RPMI8226 (cell line): ENCODE measurements at regions not wholly inside any gene's neighbourhood (a gene's known extent, or its start where the extent isn't known, plus 50 kb on each side); places are given as distances from the start of the nearest gene placed in this dataset.
"Not testable (repeated sequence)": the region's sequence is repeated elsewhere in the genome, so short reads cannot be mapped to it uniquely, and the experiment has no call there.

ENCODE experiments used
- DNase-seq: peaks from one replicate; pipeline ENCODE4 v3.0.0-alpha.2; 2015

DNA sequence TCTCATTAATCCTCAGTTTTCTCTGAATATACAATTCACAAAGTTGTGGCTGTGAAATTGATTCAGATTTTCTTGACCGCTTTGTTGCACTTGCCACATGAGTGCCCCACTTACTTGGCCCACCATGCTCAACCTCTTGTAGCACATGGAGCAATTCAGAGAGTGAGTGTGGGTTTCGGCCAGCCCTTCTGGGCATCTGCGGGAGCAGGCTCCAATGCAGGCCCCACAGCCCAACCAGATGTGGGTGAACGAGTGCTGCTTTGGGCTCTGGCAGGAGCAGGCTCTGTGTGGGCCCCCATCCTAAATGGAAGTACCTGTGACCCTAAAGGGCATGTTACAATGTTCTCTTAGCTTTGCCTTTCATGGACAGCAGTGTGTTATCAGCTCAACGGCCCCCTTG is 2338.6 kb downstream of the LRRC4C start:
- no peak for DNase-seq

DNA sequence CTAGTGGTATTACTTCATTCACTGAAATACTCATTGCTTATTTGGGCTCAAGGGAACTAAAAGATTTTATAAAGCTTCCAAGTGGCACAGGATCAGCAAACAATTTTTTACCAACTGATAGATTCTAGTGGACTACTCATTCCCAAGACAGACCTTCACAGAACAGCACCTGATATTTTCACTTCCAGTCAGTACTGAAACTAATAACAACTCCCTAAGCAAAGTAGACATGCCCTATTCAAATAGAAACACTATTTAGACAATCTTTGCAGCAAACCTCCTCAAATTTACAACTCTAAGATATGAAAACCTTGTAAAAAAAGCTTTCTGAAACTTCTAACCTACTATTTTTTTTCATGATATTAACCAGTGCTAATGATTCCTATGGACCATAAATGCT is 2345.8 kb downstream of the LRRC4C start:
- DNase-seq: no peak

DNA sequence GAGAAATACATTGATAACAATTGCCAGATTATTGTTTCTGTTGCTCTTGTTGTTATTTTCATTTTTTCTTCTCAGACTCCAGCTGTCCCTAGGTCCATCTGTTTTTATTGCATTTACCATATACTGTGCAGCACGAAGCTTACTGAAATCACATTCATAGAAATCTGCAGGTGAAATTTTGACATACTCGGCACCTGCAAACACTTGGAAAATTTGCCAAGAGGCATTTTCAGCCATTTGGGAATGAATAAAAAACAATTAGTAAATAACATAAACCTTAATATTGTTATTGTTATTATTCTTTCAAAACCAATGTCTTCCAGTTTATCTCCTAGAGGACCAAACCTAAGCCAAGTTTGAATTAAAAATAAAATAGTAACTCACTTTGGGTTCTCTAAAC is 2357.2 kb downstream of the LRRC4C start:
- DNase-seq: no peak

DNA sequence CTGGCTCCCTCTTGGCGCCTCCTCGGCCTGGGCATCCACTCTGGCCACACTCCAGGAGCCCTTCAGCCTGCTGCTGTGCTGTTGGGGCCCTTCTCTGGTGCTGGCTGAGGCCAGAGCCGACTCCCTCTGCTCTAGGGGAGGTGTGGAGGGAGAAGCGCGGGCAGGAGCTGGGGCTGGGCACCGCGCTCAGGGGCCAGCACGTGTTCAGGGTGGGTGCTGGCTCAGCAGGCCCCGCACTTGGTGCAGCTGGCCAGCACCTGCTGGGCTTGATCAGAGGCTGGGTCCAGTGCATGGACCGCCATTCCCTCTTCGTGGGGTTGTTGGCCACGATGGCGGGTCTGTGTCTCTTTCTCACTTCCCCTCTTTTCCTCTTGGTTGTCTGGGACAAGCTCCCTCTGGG is 2381.0 kb downstream of the LRRC4C start:
- no peak for DNase-seq

GRCh38 chr11:39037611-39038010 is 2421.8 kb downstream of the LRRC4C start:
- DNase-seq: no peak

GRCh38 chr11:39036021-39036420 is 2423.4 kb downstream of the LRRC4C start:
- no peak for DNase-seq

- no peak for DNase-seq
Measured at GRCh38 chr11:39021539-39021938, 2423.5 kb upstream of the RAG2 start.

- no peak for DNase-seq
Measured at GRCh38 chr11:39011797-39012196, 2413.8 kb upstream of the RAG2 start.

- DNase-seq: no peak
Measured at GRCh38 chr11:38990841-38991240, 2392.8 kb upstream of the RAG2 start.

- no peak for DNase-seq
Measured at GRCh38 chr11:38990139-38990538, 2392.1 kb upstream of the RAG2 start.

DNA sequence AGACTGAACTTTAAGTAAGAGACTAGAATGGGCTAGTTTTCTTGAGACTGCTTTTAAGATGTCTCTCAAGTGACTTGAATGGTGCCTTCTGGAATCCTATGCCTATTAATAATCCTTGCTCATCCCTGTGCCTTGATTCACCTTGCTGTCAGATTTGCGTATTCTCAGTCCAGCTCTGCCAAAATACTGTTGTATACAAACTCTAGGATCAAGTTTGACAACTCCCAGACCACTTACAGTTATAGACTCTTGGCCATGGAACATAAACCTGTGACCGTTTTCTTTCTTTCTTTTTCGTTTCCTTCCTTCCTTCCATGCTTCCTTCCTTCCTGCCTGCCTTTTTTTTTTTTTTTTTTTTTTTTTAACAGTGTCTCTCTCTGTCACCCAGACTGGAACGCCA is 2390.9 kb upstream of the RAG2 start:
- no peak for DNase-seq

DNA sequence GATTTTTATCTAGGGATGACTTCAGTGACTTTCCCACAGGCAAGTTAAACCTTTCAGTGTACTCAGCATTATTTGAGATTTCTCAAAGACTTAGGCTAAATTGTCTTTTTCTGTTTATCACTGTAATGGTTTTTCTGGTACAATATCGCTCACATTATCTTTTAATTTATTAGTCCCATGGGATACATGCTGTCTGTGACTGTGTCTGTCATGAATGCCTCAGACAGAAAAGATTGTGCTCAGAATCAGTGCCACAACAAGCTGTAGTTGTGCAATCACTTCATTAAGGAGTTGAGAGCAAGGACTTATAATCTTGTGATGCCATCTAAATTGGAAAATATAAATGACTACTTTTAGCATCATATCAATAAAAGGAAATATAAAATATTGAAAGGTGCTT is 2374.2 kb upstream of the RAG2 start:
- DNase-seq: no peak

DNA sequence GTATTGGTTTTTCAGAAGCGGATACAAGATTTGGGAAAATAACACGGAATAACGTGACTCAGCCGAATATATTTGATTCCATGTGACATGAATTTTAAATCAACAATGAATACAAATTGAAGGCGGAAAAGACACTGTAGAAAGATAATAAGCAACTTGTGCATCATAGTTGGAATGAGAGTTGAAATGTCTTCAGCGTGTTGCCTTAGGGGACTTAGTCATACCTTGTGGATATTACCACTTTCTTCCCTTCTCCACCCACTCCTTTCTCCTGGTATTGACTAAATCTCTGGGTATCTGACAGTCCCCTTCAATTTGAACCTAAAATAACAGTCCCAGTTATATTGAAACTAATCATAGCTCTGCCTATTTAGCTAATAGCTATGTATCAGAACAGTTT is 2373.1 kb upstream of the RAG2 start:
- no peak for DNase-seq

GRCh38 chr11:38968951-38969350 is 2370.9 kb upstream of the RAG2 start:
- no peak for DNase-seq

DNA sequence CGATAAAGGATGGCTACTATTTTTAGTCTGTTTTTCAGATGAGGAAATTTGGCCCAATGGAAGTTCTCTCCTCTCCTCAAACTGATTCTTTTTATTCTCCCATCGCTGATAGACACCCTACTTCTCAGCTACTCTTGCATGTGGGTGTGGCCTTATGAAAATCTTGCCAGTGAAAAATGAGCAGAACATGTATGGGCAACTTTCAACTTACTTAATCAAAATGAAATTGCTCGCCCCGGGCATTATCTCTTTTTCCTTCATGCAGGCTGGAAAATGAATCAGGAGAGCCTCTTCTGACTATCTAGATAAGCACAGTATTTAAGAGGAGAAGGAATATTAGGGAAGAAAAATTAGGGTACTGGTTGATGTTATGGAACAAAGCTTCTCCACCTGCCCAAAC is 2354.7 kb upstream of the RAG2 start:
- no peak for DNase-seq

DNA sequence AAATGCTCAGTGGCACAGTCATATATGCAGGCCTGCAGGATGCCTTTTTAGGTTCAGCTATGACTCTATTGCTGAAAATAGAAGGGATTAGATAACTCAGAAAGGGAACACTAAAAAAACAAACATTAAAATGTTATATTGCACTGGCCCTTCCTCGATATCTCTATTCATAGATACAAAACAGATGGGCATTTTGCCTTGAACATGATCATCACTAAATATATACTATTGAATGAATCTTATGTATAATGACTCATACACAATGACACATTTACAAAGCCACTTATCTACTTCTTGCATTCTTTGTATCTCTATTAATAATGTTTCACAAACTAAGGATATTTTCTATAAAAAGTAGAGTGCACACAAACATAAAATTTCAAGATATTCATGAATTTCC is 2352.8 kb upstream of the RAG2 start:
- no peak for DNase-seq

GRCh38 chr11:38948392-38948791 is 2350.4 kb upstream of the RAG2 start:
- DNase-seq: no peak

GRCh38 chr11:38937709-38938108 is 2339.7 kb upstream of the RAG2 start:
- DNase-seq: no peak

GRCh38 chr11:38935941-38936340 is 2337.9 kb upstream of the RAG2 start:
- DNase-seq: no peak

GRCh38 chr11:38927993-38928392 is 2330.0 kb upstream of the RAG2 start:
- no peak for DNase-seq

- DNase-seq: no peak
Measured at GRCh38 chr11:38924644-38925043, 2326.6 kb upstream of the RAG2 start.

DNA sequence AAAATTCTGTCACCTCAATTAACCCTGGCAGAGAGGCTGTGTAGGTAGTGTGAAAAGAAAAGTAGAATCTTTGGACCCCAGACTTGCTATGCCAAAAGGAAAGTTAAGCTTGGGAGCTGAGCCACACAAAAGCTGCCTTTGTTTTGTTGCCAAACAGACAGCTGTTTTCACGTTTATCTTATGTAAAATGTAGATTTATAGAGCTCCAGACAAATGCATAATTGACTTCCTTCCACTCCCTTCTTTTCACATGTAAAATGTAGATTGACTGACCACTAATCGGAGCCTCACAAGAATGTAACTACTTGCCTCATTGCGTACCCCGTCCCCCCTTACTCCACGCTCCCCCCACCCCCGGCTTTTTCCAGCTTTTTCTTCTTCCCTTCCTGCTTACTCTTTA is 2302.2 kb upstream of the RAG2 start:
- no peak for DNase-seq

DNA sequence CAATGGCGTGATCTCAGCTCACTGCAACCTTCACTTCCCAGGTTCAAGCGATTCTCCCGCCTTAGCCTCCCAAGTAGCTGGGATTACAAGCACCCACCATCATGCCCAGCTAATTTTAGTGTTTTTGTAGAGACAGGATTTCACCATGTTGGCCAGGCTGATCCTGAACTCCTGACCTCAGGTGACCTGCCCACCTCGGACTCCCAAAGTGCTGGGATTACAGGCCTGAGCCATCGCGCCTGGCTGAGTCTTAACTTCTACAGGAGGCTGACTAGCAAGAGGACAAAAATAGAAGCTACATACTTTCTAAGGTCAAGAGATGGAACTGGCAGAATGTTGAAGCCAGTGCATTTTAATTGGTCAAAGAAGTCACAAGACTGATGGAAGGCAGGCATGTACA is 2296.2 kb upstream of the RAG2 start:
- DNase-seq: not testable (repeated sequence)

- DNase-seq: no peak
Measured at GRCh38 chr11:38884145-38884865, 2286.3 kb upstream of the RAG2 start.

DNA sequence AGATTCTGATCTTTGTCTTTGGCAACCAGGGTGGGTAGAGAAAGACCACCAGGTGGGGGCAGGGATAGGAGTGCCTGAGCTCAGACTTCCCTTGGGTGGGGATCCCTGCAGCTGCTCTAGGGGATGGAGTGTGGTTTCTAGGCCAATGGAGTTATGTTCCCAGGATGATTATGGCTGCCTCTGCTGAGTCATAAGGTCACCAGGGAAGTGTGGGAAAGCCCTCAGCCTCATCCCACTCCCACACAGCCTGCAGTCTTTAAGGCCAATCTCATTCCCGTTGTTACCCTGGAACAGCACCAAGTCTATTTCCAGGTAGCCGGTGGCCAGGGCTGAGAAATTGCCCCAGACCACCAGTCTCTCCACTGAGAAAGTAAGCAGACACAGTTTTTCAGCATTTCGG is 2269.3 kb upstream of the RAG2 start:
- DNase-seq: no peak

- no peak for DNase-seq
Measured at GRCh38 chr11:38865922-38866321, 2267.9 kb upstream of the RAG2 start.
